Progenitor cell of endocrine pancreas (in vitro differentiated cells): ENCODE measurements at regions not wholly inside any gene's neighbourhood (a gene's known extent, or its start where the extent isn't known, plus 50 kb on each side); places are given as distances from the start of the nearest gene placed in this dataset.

Experiments used
- DNase-seq: peaks from one replicate; pipeline ENCODE4 v3.0.0; 2021; ENCODE audit warnings: low spot score; ENCODE audit not compliant: unreplicated experiment
- H3K27ac Mint-ChIP-seq: 2 replicates; pipeline ENCODE4 v1.8.0; 2021; ENCODE audit warnings: mild to moderate bottlenecking, moderate library complexity, mixed read lengths
- H3K27me3 Mint-ChIP-seq: 2 replicates; pipeline ENCODE4 v1.8.0; 2021; ENCODE audit warnings: mixed read lengths
- H3K36me3 Mint-ChIP-seq: 2 replicates; pipeline ENCODE4 v1.8.0; 2022; ENCODE audit warnings: mixed read lengths; ENCODE audit not compliant: insufficient read depth
- H3K4me1 Mint-ChIP-seq: 2 replicates; pipeline ENCODE4 v1.8.0; 2021; ENCODE audit warnings: low read depth, mixed read lengths
- H3K4me3 Mint-ChIP-seq: 2 replicates; pipeline ENCODE4 v1.8.0; 2021; ENCODE audit warnings: low read depth, mild to moderate bottlenecking, moderate library complexity, mixed read lengths
- H3K9me3 Mint-ChIP-seq: 2 replicates; pipeline ENCODE4 v1.8.0; 2021; ENCODE audit warnings: low read depth, mixed read lengths
- CTCF ChIP-seq: fragments of 200-600 bp; sonication (generic); IDR thresholded peaks from one replicate; pipeline ENCODE4 v1.5.0; 2021; ENCODE audit warnings: antibody characterized with exemption, mild to moderate bottlenecking; ENCODE audit not compliant: unreplicated experiment

- TF ChIP-seq CTCF: no peak
- H3K27me3 Mint-ChIP-seq: no peaks in the 10 kb centered on the region
- no peaks in the 10 kb centered on the region for H3K9me3 Mint-ChIP-seq
- DNase-seq: no peak
- H3K36me3 Mint-ChIP-seq: no peaks in the 10 kb centered on the region
- H3K4me3 Mint-ChIP-seq: no peak overlapping the region
- peaks cover 36% of the 10 kb centered on the region for H3K4me1 Mint-ChIP-seq
- no peak overlapping the region for H3K27ac Mint-ChIP-seq
These were observed 106.1 kb upstream of the CITED2 start for GRCh38 chr6:139480356-139481165.

- no peaks in the 10 kb centered on the region for H3K27me3 Mint-ChIP-seq
- no peak for TF ChIP-seq CTCF
- no peak overlapping the region for H3K4me3 Mint-ChIP-seq
- no peaks in the 10 kb centered on the region for H3K36me3 Mint-ChIP-seq
- no peaks in the 10 kb centered on the region for H3K9me3 Mint-ChIP-seq
- H3K27ac Mint-ChIP-seq: no peak overlapping the region
- H3K4me1 Mint-ChIP-seq: peaks cover 43% of the 10 kb centered on the region
- DNase-seq: no peak
These were observed 105.2 kb upstream of the CITED2 start for GRCh38 chr6:139479433-139480222.

- no peak overlapping the region for H3K27ac Mint-ChIP-seq
- no peak overlapping the region for H3K4me3 Mint-ChIP-seq
- peaks cover 47% of the 10 kb centered on the region for H3K4me1 Mint-ChIP-seq
- no peak for TF ChIP-seq CTCF
- no peaks in the 10 kb centered on the region for H3K27me3 Mint-ChIP-seq
- DNase-seq: no peak
- H3K36me3 Mint-ChIP-seq: no peaks in the 10 kb centered on the region
- H3K9me3 Mint-ChIP-seq: no peaks in the 10 kb centered on the region
These were observed 101.2 kb upstream of the CITED2 start for GRCh38 chr6:139475646-139476045.

- no peak for TF ChIP-seq CTCF
- H3K27ac Mint-ChIP-seq: no peak overlapping the region
- H3K27me3 Mint-ChIP-seq: no peaks in the 10 kb centered on the region
- no peaks in the 10 kb centered on the region for H3K36me3 Mint-ChIP-seq
- H3K4me1 Mint-ChIP-seq: peaks cover 43% of the 10 kb centered on the region
- no peaks in the 10 kb centered on the region for H3K9me3 Mint-ChIP-seq
- DNase-seq: no peak
- no peak overlapping the region for H3K4me3 Mint-ChIP-seq
These were observed 100.8 kb upstream of the CITED2 start for GRCh38 chr6:139475241-139475640.
